ENCODE measurements at regions not wholly inside any gene's neighbourhood (a gene's known extent, or its start where the extent isn't known, plus 50 kb on each side); places are given as distances from the start of the nearest gene placed in this dataset.

- no peak overlapping the region for H3K9ac ChIP-seq
- peak overlapping the region in 1 of 2 experiments; percentile 90; a peak in 2 of 4 replicates for H3K27ac ChIP-seq (ENCODE audit: low read depth in 2 of 2, low read length in 1 of 2)
- no peaks in the 10 kb centered on the region for H3K9me3 ChIP-seq
- H2AFZ ChIP-seq (ENCODE audit: low read depth), result no peak overlapping the region
- H3K9me2 ChIP-seq, result no peaks in the 10 kb centered on the region
- H3K36me3 ChIP-seq (replicated peaks in 1 of 2; ENCODE audit: control insufficient read depth in 1 of 2, insufficient read depth in 2 of 2, low read length in 1 of 2), result no peaks in the 10 kb centered on the region
- no peak for TF ChIP-seq ELF1 (IDR thresholded peaks at IDR 0.05)
- TF ChIP-seq, protein P1, sequence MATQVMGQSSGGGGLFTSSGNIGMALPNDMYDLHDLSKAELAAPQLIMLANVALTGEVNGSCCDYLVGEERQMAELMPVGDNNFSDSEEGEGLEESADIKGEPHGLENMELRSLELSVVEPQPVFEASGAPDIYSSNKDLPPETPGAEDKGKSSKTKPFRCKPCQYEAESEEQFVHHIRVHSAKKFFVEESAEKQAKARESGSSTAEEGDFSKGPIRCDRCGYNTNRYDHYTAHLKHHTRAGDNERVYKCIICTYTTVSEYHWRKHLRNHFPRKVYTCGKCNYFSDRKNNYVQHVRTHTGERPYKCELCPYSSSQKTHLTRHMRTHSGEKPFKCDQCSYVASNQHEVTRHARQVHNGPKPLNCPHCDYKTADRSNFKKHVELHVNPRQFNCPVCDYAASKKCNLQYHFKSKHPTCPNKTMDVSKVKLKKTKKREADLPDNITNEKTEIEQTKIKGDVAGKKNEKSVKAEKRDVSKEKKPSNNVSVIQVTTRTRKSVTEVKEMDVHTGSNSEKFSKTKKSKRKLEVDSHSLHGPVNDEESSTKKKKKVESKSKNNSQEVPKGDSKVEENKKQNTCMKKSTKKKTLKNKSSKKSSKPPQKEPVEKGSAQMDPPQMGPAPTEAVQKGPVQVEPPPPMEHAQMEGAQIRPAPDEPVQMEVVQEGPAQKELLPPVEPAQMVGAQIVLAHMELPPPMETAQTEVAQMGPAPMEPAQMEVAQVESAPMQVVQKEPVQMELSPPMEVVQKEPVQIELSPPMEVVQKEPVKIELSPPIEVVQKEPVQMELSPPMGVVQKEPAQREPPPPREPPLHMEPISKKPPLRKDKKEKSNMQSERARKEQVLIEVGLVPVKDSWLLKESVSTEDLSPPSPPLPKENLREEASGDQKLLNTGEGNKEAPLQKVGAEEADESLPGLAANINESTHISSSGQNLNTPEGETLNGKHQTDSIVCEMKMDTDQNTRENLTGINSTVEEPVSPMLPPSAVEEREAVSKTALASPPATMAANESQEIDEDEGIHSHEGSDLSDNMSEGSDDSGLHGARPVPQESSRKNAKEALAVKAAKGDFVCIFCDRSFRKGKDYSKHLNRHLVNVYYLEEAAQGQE (IDR thresholded peaks at IDR 0.05; ENCODE audit: low read depth, low read length), result no peak
- no peak for TF ChIP-seq RXRA (IDR thresholded peaks at IDR 0.05; ENCODE audit: borderline replicate concordance, low read depth)
- H3K27me3 ChIP-seq (ENCODE audit: insufficient read depth), result no peaks in the 10 kb centered on the region
- H3K4me3 ChIP-seq (ENCODE audit: low read depth in 2 of 2, low read length in 1 of 2), result no peak overlapping the region
- CTCF ChIA-PET, result no interaction called here
- peaks cover 12% of the 10 kb centered on the region for H3F3A ChIP-seq (replicated peaks; ENCODE audit: insufficient read depth)
- no peak for DNase-seq
- H3K79me2 ChIP-seq (ENCODE audit: insufficient read depth), result no peaks in the 10 kb centered on the region
- peaks cover 0 to 8% of the 10 kb centered on the region in 2 experiments; a peak in 2 of 4 replicates for H3K4me1 ChIP-seq (ENCODE audit: control insufficient read depth in 1 of 2, insufficient read depth in 2 of 2, low read depth in 1 of 2, low read length in 1 of 2)
- no peaks in the 10 kb centered on the region for H4K20me1 ChIP-seq (ENCODE audit: insufficient read depth)
- POLR2A ChIA-PET, result no interaction called here
- no peak overlapping the region for H3K4me2 ChIP-seq
Observed at GRCh38 chr2:195457873-195458272, 199.2 kb upstream of the SLC39A10 start.

DNA sequence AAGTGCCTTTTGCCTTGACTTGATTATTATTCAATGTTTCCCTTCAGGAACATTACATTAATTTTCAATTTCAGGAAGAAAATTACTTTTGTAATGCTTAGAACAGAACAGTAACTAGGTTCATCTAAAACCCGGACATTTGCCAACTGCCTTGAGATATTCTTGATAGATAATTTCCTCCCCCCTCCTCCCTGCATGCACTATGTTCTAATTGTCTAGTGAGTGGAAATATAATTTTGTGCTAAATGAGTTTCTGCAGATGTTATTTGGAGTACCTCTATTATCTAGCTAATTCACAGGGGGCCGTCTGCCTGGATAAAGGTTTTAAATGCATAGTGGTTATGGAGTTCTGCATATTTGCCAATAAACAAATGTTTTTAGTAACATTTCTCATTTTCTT, 200.3 kb upstream of the SLC39A10 start:
- H3K27me3 ChIP-seq (ENCODE audit: insufficient read depth), result no peaks in the 10 kb centered on the region
- H2AFZ ChIP-seq (ENCODE audit: low read depth), result 0 out of 2 replicates have a peak overlapping the region, but pooled peaks have one; percentile 24
- no peaks in the 10 kb centered on the region for H3K9me2 ChIP-seq
- no peaks in the 10 kb centered on the region for H3K79me2 ChIP-seq (ENCODE audit: insufficient read depth)
- H3K4me2 ChIP-seq, result no peak overlapping the region
- H3K4me1 ChIP-seq (ENCODE audit: control insufficient read depth in 1 of 2, insufficient read depth in 2 of 2, low read depth in 1 of 2, low read length in 1 of 2), result peaks cover 0 to 8% of the 10 kb centered on the region in 2 experiments; a peak in 2 of 4 replicates
- POLR2A ChIA-PET, result no interaction called here
- H3K9ac ChIP-seq, result no peak overlapping the region
- 49% methylated on average over 2 of the region's 2 CpGs for WGBS (ENCODE audit: low lambda C conversion rate)
- peak overlapping the region in 1 of 2 experiments; percentile 90; a peak in 2 of 4 replicates for H3K27ac ChIP-seq (ENCODE audit: low read depth in 2 of 2, low read length in 1 of 2)
- H4K20me1 ChIP-seq (ENCODE audit: insufficient read depth), result no peaks in the 10 kb centered on the region
- no peaks in the 10 kb centered on the region for H3K9me3 ChIP-seq
- no peak overlapping the region for H3K4me3 ChIP-seq (ENCODE audit: low read depth in 2 of 2, low read length in 1 of 2)
- CTCF ChIA-PET, result interaction anchor here (1.4 kb wide), 1 partner anchor 203 kb away, joined by 3 read pairs; no protein-coding TSS in a partner anchor
- peak; percentile 52 for DNase-seq
- H3K36me3 ChIP-seq (replicated peaks in 1 of 2; ENCODE audit: control insufficient read depth in 1 of 2, insufficient read depth in 2 of 2, low read length in 1 of 2), result no peaks in the 10 kb centered on the region
- H3F3A ChIP-seq (replicated peaks; ENCODE audit: insufficient read depth), result peaks cover 12% of the 10 kb centered on the region
- TF ChIP-seq POLR2AphosphoS5 (IDR thresholded peaks at IDR 0.05; ENCODE audit: low read depth, low read length) (no peak), FOSL2 (IDR thresholded peaks at IDR 0.05; ENCODE audit: borderline replicate concordance, low read depth) (no peak), NFIC (IDR thresholded peaks at IDR 0.05; ENCODE audit: borderline replicate concordance) (no peak; the same call in 1 of the 2 replicates), FOXM1 (IDR thresholded peaks at IDR 0.05; ENCODE audit: low read depth) (no peak), CTCF (IDR thresholded peaks at IDR 0.05) (no peak), NRF1 (IDR thresholded peaks at IDR 0.05; ENCODE audit: low read depth, low read length) (no peak), IRF3 (IDR thresholded peaks at IDR 0.05; ENCODE audit: low read depth, low read length) (no peak), TAF1 (IDR thresholded peaks at IDR 0.05; ENCODE audit: borderline replicate concordance, low read depth, low read length) (no peak), RCOR1 (IDR thresholded peaks at IDR 0.05; ENCODE audit: low read length) (peak; percentile 74; the same call in 1 of the 2 replicates), FOXJ3 (CRISPR knock-in tag; IDR thresholded peaks at IDR 0.05) (no peak), EZH2phosphoT487 (IDR thresholded peaks at IDR 0.05; ENCODE audit: borderline replicate concordance, low read depth) (no peak), TCF12 (IDR thresholded peaks at IDR 0.05) (peak; percentile 15; the same call in 1 of the 2 replicates), RAD21 (IDR thresholded peaks at IDR 0.05; ENCODE audit: low read length) (no peak), EP300 (IDR thresholded peaks at IDR 0.05; ENCODE audit: borderline replicate concordance in 1 of 2, low read depth in 1 of 2, low read length in 1 of 2) (peak in 1 of 2 experiments; percentile 91; a peak in 2 of 4 replicates), CHD2 (IDR thresholded peaks at IDR 0.05; ENCODE audit: low read length, partially characterized antibody) (peak; percentile 68)
- TF ChIP-seq, protein P1 (IDR thresholded peaks at IDR 0.05; ENCODE audit: low read depth, low read length), result no peak
